K562 (cell line): ENCODE measurements at regions not wholly inside any gene's neighbourhood (a gene's known extent, or its start where the extent isn't known, plus 50 kb on each side); places are given as distances from the start of the nearest gene placed in this dataset.

Source experiments
- ATAC-seq: fragments of 200-7000 bp; cut with Tn5 transposase; 3 replicates; pipeline ENCODE4 v1.9.1; 2020; ENCODE audit warnings: moderate library complexity
- BruUV-seq: library from RNA; stranded (reverse); fragments of 400-500 nt; replicated peaks from 2 replicates; lab custom pipeline; 2021; lab: Mats Ljungman, UMichigan
- CTCF ChIA-PET: fragments of 300-600 bp; formaldehyde crosslinking; extraction: SDS; loops from one replicate; lab custom pipeline; 2021; ENCODE audit warnings: low intra/inter-chr PET ratio; lab: Yijun Ruan, JAX
- POLR2A ChIA-PET: fragments of 300-600, 350-650 bp; sonication (Branson Sonifier 250); formaldehyde crosslinking; extraction: SDS; loops from one replicate; lab custom pipeline; 2021; ENCODE audit warnings: antibody characterized with exemption, inconsistent platforms; lab: Yijun Ruan, JAX
- DNase-seq, 4 experiments: peaks; one replicate each; pipeline versions ENCODE4 v3.0.0 to v3.0.0-alpha.2; 2011 to 2018; ENCODE audit warnings: low spot score in 3 of 4, mixed read lengths in 3 of 4; ENCODE audit errors: extremely low read depth in 1 of 4
- FAIRE-seq: peaks from 2 replicates; lab custom pipeline; 2011; peaks lifted over from hg19 to GRCh38; lab: Jason Lieb, UNC
- H2AFZ ChIP-seq: 2 replicates; pipeline ENCODE4 v1.6.0; 2011; ENCODE audit warnings: low read depth, low read length, control low read depth, inconsistent platforms
- H3K27ac ChIP-seq: fragments of 200-600 bp; 3 replicates; pipeline ENCODE4 v1.8.0; 2011; ENCODE audit warnings: low read depth, mild to moderate bottlenecking, control low read depth, inconsistent platforms, low read length, moderate library complexity, mixed read lengths; ENCODE audit errors: extremely low read depth
- H3K27me3 ChIP-seq, 2 experiments: fragments of 300-600 bp in 1 of 2; 2 replicates in 1 of 2; 3 replicates in 1 of 2; pipeline versions ENCODE4 v1.6.0 to v1.8.0; 2011; ENCODE audit warnings: inconsistent platforms in 2 of 2, low read length in 2 of 2, mild to moderate bottlenecking in 1 of 2, mixed read lengths in 1 of 2, moderate library complexity in 1 of 2; ENCODE audit not compliant: control insufficient read depth in 2 of 2, insufficient read depth in 2 of 2
- H3K36me3 ChIP-seq: fragments of 300-600 bp; 3 replicates; pipeline ENCODE4 v1.8.0; 2011; ENCODE audit warnings: mild to moderate bottlenecking, low read length, inconsistent platforms; ENCODE audit not compliant: control insufficient read depth, insufficient read depth
- H3K4me1 ChIP-seq, 2 experiments: fragments of 200-600 bp in 1 of 2; replicated peaks in 1 of 2; 2 replicates in 1 of 2; 3 replicates in 1 of 2; pipeline versions ENCODE4 v1.5.1 to v1.8.0; 2011; ENCODE audit warnings: inconsistent platforms in 2 of 2, low read length in 2 of 2, mild to moderate bottlenecking in 1 of 2, mixed read lengths in 1 of 2, moderate library complexity in 1 of 2; ENCODE audit not compliant: control insufficient read depth in 2 of 2, insufficient read depth in 2 of 2
- H3K4me2 ChIP-seq: 2 replicates; pipeline ENCODE4 v1.6.1; 2011; ENCODE audit warnings: low read length, control low read depth, inconsistent platforms, mixed read lengths; ENCODE audit not compliant: insufficient read depth
- H3K4me3 ChIP-seq: fragments of 200-600 bp; sonication (generic), shearing (Covaris generic); 2 replicates; pipeline ENCODE4 v1.5.1; 2016; ENCODE audit warnings: control low read depth, inconsistent platforms
- H3K79me2 ChIP-seq: fragments of 200-600 bp; 3 replicates; pipeline ENCODE4 v1.8.0; 2011; ENCODE audit warnings: low read length, inconsistent platforms; ENCODE audit not compliant: control insufficient read depth, insufficient read depth
- H3K9ac ChIP-seq, 2 experiments: 2 replicates each; pipeline versions ENCODE4 v1.6.0 to v1.6.1; 2011; ENCODE audit warnings: low read depth in 2 of 2, low read length in 2 of 2, control low read depth in 1 of 2, inconsistent platforms in 1 of 2, mild to moderate bottlenecking in 1 of 2, mixed read lengths in 1 of 2; ENCODE audit not compliant: insufficient read depth in 1 of 2
- H3K9me1 ChIP-seq: one replicate; pipeline ENCODE4 v1.6.0; 2011; ENCODE audit warnings: inconsistent platforms, mild to moderate bottlenecking, low read length, moderate library complexity; ENCODE audit not compliant: control insufficient read depth, insufficient read depth
- H3K9me3 ChIP-seq: replicated peaks from 2 replicates; pipeline ENCODE4 v1.5.1; 2011; ENCODE audit warnings: low read depth, low read length, inconsistent platforms; ENCODE audit not compliant: control insufficient read depth, insufficient read depth
- H4K20me1 ChIP-seq: replicated peaks from 2 replicates; pipeline ENCODE4 v1.6.1; 2011; ENCODE audit warnings: low read length, inconsistent platforms, mixed read lengths; ENCODE audit not compliant: control insufficient read depth, insufficient read depth
- C11orf30 ChIP-seq: fragments of 450-650 bp; IDR thresholded peaks from 2 replicates; pipeline ENCODE4 v1.6.1; 2016; ENCODE audit warnings: low read depth, mild to moderate bottlenecking
- CTBP1 ChIP-seq: fragments of 450-650 bp; IDR thresholded peaks from 2 replicates; pipeline ENCODE4 v1.6.1; 2016; ENCODE audit warnings: borderline replicate concordance
- ELF4 ChIP-seq: fragments of 450-650 bp; formaldehyde crosslinking; IDR thresholded peaks from 2 replicates; pipeline ENCODE4 v1.4.0; 2022; ENCODE audit warnings: missing genetic modification characterization
- ESRRB ChIP-seq: fragments of 250-450 bp; sonication (Bioruptor Pico); IDR thresholded peaks from 2 replicates; pipeline ENCODE4 v1.5.0; 2020; ENCODE audit warnings: mild to moderate bottlenecking, moderate library complexity, borderline replicate concordance
- GATAD2A ChIP-seq: fragments of 450-650 bp; IDR thresholded peaks from 2 replicates; pipeline ENCODE4 v1.6.1; 2017
- HIVEP1 ChIP-seq: fragments of 250-450 bp; sonication (Bioruptor Pico); IDR thresholded peaks from 2 replicates; pipeline ENCODE4 v1.4.0; 2020; ENCODE audit warnings: mild to moderate bottlenecking
- KDM4B ChIP-seq, 2 experiments: fragments of 450-650 bp in 1 of 2; sonication (generic) in 1 of 2; IDR thresholded peaks; 2 replicates each; pipeline ENCODE4 v1.6.1; 2016 to 2017; ENCODE audit warnings: borderline replicate concordance in 2 of 2, antibody characterized with exemption in 1 of 2, low read depth in 1 of 2, mild to moderate bottlenecking in 1 of 2
- KLF16 ChIP-seq: IDR thresholded peaks from 2 replicates; pipeline ENCODE4 v1.6.1; 2016; ENCODE audit warnings: antibody characterized with exemption
- MITF ChIP-seq: IDR thresholded peaks from 2 replicates; pipeline ENCODE4 v1.6.1; 2014; ENCODE audit warnings: antibody characterized with exemption
- POLR2G ChIP-seq: fragments of 200-400 bp; formaldehyde crosslinking; IDR thresholded peaks from 2 replicates; pipeline ENCODE4 v1.6.1; 2017; ENCODE audit warnings: low read depth, mild to moderate bottlenecking, antibody characterized with exemption, low read length, moderate library complexity
- SMAD2 ChIP-seq: fragments of 150-350 bp; IDR thresholded peaks from 2 replicates; pipeline ENCODE4 v1.6.1; 2014; ENCODE audit warnings: low read depth, mild to moderate bottlenecking, low read length
- TCFL5 ChIP-seq: fragments of 250-450 bp; sonication (Bioruptor Pico); conservative IDR thresholded peaks from 2 replicates; pipeline ENCODE4 v1.6.1; 2021; ENCODE audit warnings: mild to moderate bottlenecking, moderate library complexity, matching md5 sums
- TEAD4 ChIP-seq, 2 experiments: sonication (generic) in 1 of 2; formaldehyde crosslinking in 1 of 2; IDR thresholded peaks; 2 replicates each; pipeline versions ENCODE4 v1.6.1 to v1.8.0; 2012 to 2022; ENCODE audit warnings: borderline replicate concordance in 1 of 2, inconsistent platforms in 1 of 2, low read length in 1 of 2, mild to moderate bottlenecking in 1 of 2, missing genetic modification reagents in 1 of 2
- ZC3H8 ChIP-seq: fragments of 450-650 bp; IDR thresholded peaks from 2 replicates; pipeline ENCODE4 v1.6.1; 2017
- ZNF583 ChIP-seq: fragments of 250-450 bp; sonication (Bioruptor Pico); IDR thresholded peaks from 2 replicates; pipeline ENCODE4 v1.4.0; 2020
- WGBS: fragments of 100-300 bp; shearing (Covaris generic); methylation state at CpG from one replicate; pipeline ENCODE4 v1.1.6; 2016; ENCODE audit warnings: low coverage, mixed read lengths; ENCODE audit not compliant: insufficient coverage; ENCODE audit errors: missing lambda C conversion rate; 5-methylcytosine and 5-hydroxymethylcytosine counted together
- in situ Hi-C: fragments of 300-500 bp; cut with MboI; formaldehyde crosslinking; loops from 4 replicates; pipeline ENCODE4 v1.15.0; 2018; ENCODE audit warnings: inconsistent platforms, mixed read lengths
- intact Hi-C: fragments of 100-400 bp; cut with micrococcal nuclease; formaldehyde crosslinking; loops from 2 replicates; pipeline ENCODE4 v1.14.2; 2022
- TF ChIP-seq, protein P1 (sequence below): fragments of 250-450 bp; sonication (Bioruptor Pico); IDR thresholded peaks from 2 replicates; pipeline ENCODE4 v1.5.1; 2021; ENCODE audit warnings: mild to moderate bottlenecking
- TF ChIP-seq, protein P2 (sequence below): fragments of 450-650 bp; IDR thresholded peaks from 2 replicates; pipeline ENCODE4 v1.7.1; 2018; ENCODE audit warnings: mild to moderate bottlenecking, low read depth; ENCODE audit not compliant: partially characterized antibody

DNA sequence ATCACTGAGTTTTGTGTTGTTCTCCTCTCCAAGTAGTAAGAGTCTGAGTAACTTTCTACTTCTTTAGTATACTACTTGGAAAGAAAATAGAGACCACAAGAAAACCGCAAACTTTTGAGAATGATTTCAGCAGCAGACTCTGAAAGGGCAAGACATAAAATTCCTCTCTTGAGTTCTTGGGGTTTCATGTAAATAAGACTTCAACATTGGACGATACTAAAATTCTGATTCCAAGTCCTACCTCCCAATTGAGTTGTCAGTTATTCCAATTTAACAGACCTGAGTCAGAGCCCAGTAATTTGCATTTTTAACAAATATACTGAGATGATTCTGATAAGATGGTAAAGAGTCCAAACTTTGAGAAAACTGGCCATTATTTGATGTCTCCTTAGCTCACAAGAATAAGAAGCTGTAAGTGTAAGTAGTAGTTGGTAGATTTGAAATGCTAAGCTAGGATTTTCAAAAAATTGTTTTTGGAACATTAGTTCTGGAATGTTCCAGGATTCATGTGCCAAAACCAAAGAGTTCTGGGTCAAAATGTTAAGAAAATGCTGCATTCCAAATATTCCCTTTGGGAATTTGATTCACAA is 261.6 kb upstream of the SPOPL start:
- FAIRE-seq (no peak), DNase-seq (no peak), ATAC-seq (no peak)
- Histone ChIP-seq H4K20me1 (no peaks in the 10 kb centered on the region), H3K4me2 (no peak overlapping the region), H3K27ac (no peak overlapping the region), H3K9me3 (no peaks in the 10 kb centered on the region), H3K36me3 (no peaks in the 10 kb centered on the region), H3K9me1 (no peaks in the 10 kb centered on the region), H3K4me3 (no peak overlapping the region), H2AFZ (no peak overlapping the region), H3K27me3 (no peaks in the 10 kb centered on the region), H3K9ac (no peak overlapping the region), H3K79me2 (no peaks in the 10 kb centered on the region), H3K4me1 (no peaks in the 10 kb centered on the region)
- 3% methylated on average over 2 of the region's 2 CpGs for WGBS
- TF ChIP-seq ZC3H8 (no peak), SMAD2 (no peak), C11orf30 (no peak), ELF4 (no peak), HIVEP1 (CRISPR knock-in tag) (no peak), MITF (no peak), ESRRB (CRISPR knock-in tag) (no peak), TCFL5 (no peak), POLR2G (no peak), ZNF583 (CRISPR knock-in tag) (no peak), KLF16 (no peak), TEAD4 (IDR thresholded peaks at IDR 0.05; ENCODE audit: low read length) (no peak), TEAD4 (CRISPR knock-in tag; IDR thresholded peaks at IDR 0.05; ENCODE audit: borderline replicate concordance) (no peak), GATAD2A (no peak), CTBP1 (no peak), KDM4B (IDR thresholded peaks at IDR 0.05; ENCODE audit: borderline replicate concordance in 2 of 2, low read depth in 1 of 2) (no peak)
- TF ChIP-seq, protein P1, sequence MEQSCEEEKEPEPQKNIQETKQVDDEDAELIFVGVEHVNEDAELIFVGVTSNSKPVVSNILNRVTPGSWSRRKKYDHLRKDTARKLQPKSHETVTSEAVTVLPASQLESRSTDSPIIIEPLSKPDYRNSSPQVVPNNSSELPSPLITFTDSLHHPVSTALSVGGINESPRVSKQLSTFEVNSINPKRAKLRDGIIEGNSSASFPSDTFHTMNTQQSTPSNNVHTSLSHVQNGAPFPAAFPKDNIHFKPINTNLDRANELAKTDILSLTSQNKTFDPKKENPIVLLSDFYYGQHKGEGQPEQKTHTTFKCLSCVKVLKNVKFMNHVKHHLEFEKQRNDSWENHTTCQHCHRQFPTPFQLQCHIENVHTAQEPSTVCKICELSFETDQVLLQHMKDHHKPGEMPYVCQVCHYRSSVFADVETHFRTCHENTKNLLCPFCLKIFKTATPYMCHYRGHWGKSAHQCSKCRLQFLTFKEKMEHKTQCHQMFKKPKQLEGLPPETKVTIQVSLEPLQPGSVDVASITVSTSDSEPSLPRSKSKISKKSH (CRISPR knock-in tag) = no peak
- TF ChIP-seq, protein P2, sequence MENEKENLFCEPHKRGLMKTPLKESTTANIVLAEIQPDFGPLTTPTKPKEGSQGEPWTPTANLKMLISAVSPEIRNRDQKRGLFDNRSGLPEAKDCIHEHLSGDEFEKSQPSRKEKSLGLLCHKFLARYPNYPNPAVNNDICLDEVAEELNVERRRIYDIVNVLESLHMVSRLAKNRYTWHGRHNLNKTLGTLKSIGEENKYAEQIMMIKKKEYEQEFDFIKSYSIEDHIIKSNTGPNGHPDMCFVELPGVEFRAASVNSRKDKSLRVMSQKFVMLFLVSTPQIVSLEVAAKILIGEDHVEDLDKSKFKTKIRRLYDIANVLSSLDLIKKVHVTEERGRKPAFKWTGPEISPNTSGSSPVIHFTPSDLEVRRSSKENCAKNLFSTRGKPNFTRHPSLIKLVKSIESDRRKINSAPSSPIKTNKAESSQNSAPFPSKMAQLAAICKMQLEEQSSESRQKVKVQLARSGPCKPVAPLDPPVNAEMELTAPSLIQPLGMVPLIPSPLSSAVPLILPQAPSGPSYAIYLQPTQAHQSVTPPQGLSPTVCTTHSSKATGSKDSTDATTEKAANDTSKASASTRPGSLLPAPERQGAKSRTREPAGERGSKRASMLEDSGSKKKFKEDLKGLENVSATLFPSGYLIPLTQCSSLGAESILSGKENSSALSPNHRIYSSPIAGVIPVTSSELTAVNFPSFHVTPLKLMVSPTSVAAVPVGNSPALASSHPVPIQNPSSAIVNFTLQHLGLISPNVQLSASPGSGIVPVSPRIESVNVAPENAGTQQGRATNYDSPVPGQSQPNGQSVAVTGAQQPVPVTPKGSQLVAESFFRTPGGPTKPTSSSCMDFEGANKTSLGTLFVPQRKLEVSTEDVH = no peak
- CTCF ChIA-PET = no interaction called here
- POLR2A ChIA-PET = interaction anchor here (0.8 kb wide), 1 partner anchor 10 kb away, joined by 3 read pairs; no protein-coding TSS in a partner anchor
- BruUV-seq = no TSS peak
- intact Hi-C loops = no loop called here
- in situ Hi-C loops = no loop called here
